Spleen (tissue), 11 donors: ENCODE measurements at regions not wholly inside any gene's neighbourhood (a gene's known extent, or its start where the extent isn't known, plus 50 kb on each side); places are given as distances from the start of the nearest gene placed in this dataset.
"Not testable (repeated sequence)": the region's sequence is repeated elsewhere in the genome, so short reads cannot be mapped to it uniquely, and the experiment has no call there.

Source experiments
- DNase-seq: peaks from one replicate; pipeline ENCODE4 v3.0.0-alpha.2; 2020
- H3K27ac ChIP-seq, 8 donors: fragments of 200-600 bp; sonication (generic) in 7 of 8; 1 replicate in 4 of 8; 2 replicates in 4 of 8; pipeline versions ENCODE4 v1.5.0 to v1.8.0; 2016 to 2021; ENCODE audit warnings: inconsistent platforms in 4 of 8, mild to moderate bottlenecking in 4 of 8, moderate library complexity in 1 of 8
- H3K27me3 ChIP-seq, 7 donors: fragments of 200-600 bp; sonication (generic) in 6 of 7; replicated peaks in 1 of 7; 1 replicate in 4 of 7; 2 replicates in 3 of 7; pipeline versions ENCODE4 v1.5.0 to v1.8.0; 2016 to 2021; ENCODE audit warnings: inconsistent platforms in 3 of 7, mild to moderate bottlenecking in 1 of 7
- H3K36me3 ChIP-seq, 6 donors: fragments of 200-600 bp; sonication (generic) in 5 of 6; 1 replicate in 4 of 6; 2 replicates in 2 of 6; pipeline versions ENCODE4 v1.5.0 to v1.8.0; 2016 to 2021; ENCODE audit warnings: inconsistent platforms in 2 of 6
- H3K4me1 ChIP-seq, 6 donors: fragments of 200-600 bp; sonication (generic) in 5 of 6; 1 replicate in 3 of 6; 2 replicates in 3 of 6; pipeline versions ENCODE4 v1.5.0 to v1.8.0; 2016 to 2021; ENCODE audit warnings: inconsistent platforms in 3 of 6
- H3K4me3 ChIP-seq, 8 donors: fragments of 200-600 bp; sonication (generic) in 7 of 8; 1 replicate in 4 of 8; 2 replicates in 4 of 8; pipeline versions ENCODE4 v1.5.0 to v1.8.0; 2016 to 2021; ENCODE audit warnings: inconsistent platforms in 4 of 8, mild to moderate bottlenecking in 4 of 8, moderate library complexity in 2 of 8
- H3K9me3 ChIP-seq, 8 donors: fragments of 200-600 bp; sonication (generic) in 7 of 8; 1 replicate in 4 of 8; 2 replicates in 4 of 8; pipeline versions ENCODE4 v1.5.0 to v1.8.0; 2016 to 2021; ENCODE audit warnings: inconsistent platforms in 4 of 8
- CTCF ChIP-seq, 11 experiments: fragments of 200-600 bp in 7 of 11; fragments of 450-650 bp in 4 of 11; sonication (generic) in 4 of 11; IDR thresholded peaks in 8 of 11; conservative IDR thresholded peaks in 3 of 11; 1 replicate in 7 of 11; 2 replicates in 4 of 11; pipeline versions ENCODE4 v1.4.0 to v1.8.0; 2016 to 2021; ENCODE audit warnings: antibody characterized with exemption in 11 of 11, inconsistent platforms in 4 of 11, mild to moderate bottlenecking in 1 of 11
- POLR2A ChIP-seq, 3 donors: fragments of 450-650 bp; IDR thresholded peaks; one replicate each; pipeline ENCODE4 v1.5.1; 2017; ENCODE audit warnings: antibody characterized with exemption in 3 of 3, mild to moderate bottlenecking in 1 of 3
- POLR2AphosphoS5 ChIP-seq, 3 donors: sonication (generic); formaldehyde crosslinking; IDR thresholded peaks; one replicate each; pipeline ENCODE4 v1.5.1; 2017; ENCODE audit warnings: antibody characterized with exemption in 3 of 3
- WGBS, 5 donors: extraction: QIAGEN DNeasy Blood & Tissue Kit in 3 of 5; methylation state at CpG; one replicate each; pipeline versions ENCODE4 v1.1.5 to v1.1.7; 2013 to 2018; 5-methylcytosine and 5-hydroxymethylcytosine counted together
- intact Hi-C: fragments of 100-400 bp; cut with DNase I; formaldehyde crosslinking; loops from one replicate; pipeline ENCODE4 v1.15.0; 2023; ENCODE audit warnings: low total_unique reads
- donor health status: healthy with polysubstance abuse.
- donor health status: DM: no; HTN: no; CAD: no; lungs with moderate emphysema.
- donor health status: DM: no; HTN: no; CAD: no.
- donor health status: Bipolar disorder and iron deficiency.
- donor health status: healthy.
- donor health status: DM: no; HTN: no; CAD: no.
- donor health status: DM: yes; HTN: yes; CAD: no.

- 77 to 86% (median 82%) methylated on average over 2 of the region's 2 CpGs for WGBS, 5 donors
- H3K36me3 ChIP-seq: no peaks in the 10 kb centered on the region
- intact Hi-C loops: no loop called here
- no peak for TF ChIP-seq POLR2AphosphoS5 (IDR thresholded peaks at IDR 0.05)
- TF ChIP-seq POLR2A (IDR thresholded peaks at IDR 0.05): no peak
- no peak for TF ChIP-seq CTCF (IDR thresholded peaks at IDR 0.05 in 8 of 11, conservative IDR thresholded peaks at IDR 0.05 in 3 of 11)
- H3K4me3 ChIP-seq: no peak overlapping the region
- DNase-seq: no peak
- no peaks in the 10 kb centered on the region for H3K27me3 ChIP-seq
- H3K27ac ChIP-seq: no peak overlapping the region
- H3K4me1 ChIP-seq: no peaks in the 10 kb centered on the region
- H3K9me3 ChIP-seq: no peaks in the 10 kb centered on the region
Observed at GRCh38 chr18:67771271-67771670, 254.8 kb upstream of the DSEL start.

GRCh38 chr18:67770520-67770919 lies 254.0 kb upstream of the DSEL start:
- Histone ChIP-seq H3K4me1 (no peaks in the 10 kb centered on the region), H3K27me3 (no peaks in the 10 kb centered on the region), H3K27ac (no peak overlapping the region), H3K36me3 (no peaks in the 10 kb centered on the region), H3K4me3 (no peak overlapping the region), H3K9me3 (no peaks in the 10 kb centered on the region)
- DNase-seq: no peak
- intact Hi-C loops: no loop called here
- TF ChIP-seq POLR2AphosphoS5 (IDR thresholded peaks at IDR 0.05) (no peak), POLR2A (IDR thresholded peaks at IDR 0.05) (no peak), CTCF (IDR thresholded peaks at IDR 0.05 in 8 of 11, conservative IDR thresholded peaks at IDR 0.05 in 3 of 11) (no peak)
- 43 to 57% (median 46%) methylated on average over 5 of the region's 5 CpGs for WGBS, 5 donors

GRCh38 chr18:67766930-67767329 lies 250.4 kb upstream of the DSEL start:
- Histone ChIP-seq H3K27me3 (no peaks in the 10 kb centered on the region), H3K36me3 (no peaks in the 10 kb centered on the region), H3K4me1 (no peaks in the 10 kb centered on the region), H3K27ac (no peak overlapping the region), H3K4me3 (no peak overlapping the region), H3K9me3 (no peaks in the 10 kb centered on the region)
- intact Hi-C loops: no loop called here
- TF ChIP-seq POLR2A (IDR thresholded peaks at IDR 0.05): no peak
- no peak for TF ChIP-seq CTCF (IDR thresholded peaks at IDR 0.05 in 8 of 11, conservative IDR thresholded peaks at IDR 0.05 in 3 of 11)
- no peak for TF ChIP-seq POLR2AphosphoS5 (IDR thresholded peaks at IDR 0.05)
- DNase-seq: no peak

- DNase-seq, intact Hi-C loops, H3K4me3 ChIP-seq, H3K4me1 ChIP-seq, H3K27ac ChIP-seq, H3K27me3 ChIP-seq, H3K36me3 ChIP-seq: not testable (repeated sequence)
- H3K9me3 ChIP-seq: peaks cover 0 to 11% (median 9%) of the 10 kb centered on the region in 8 donors
- 92 to 98% (median 96%) methylated on average over 1 of the region's 1 CpG for WGBS, 5 donors
Observed at GRCh38 chr18:67752211-67752610, 235.7 kb upstream of the DSEL start.

GRCh38 chr18:67742954-67743353 lies 226.4 kb upstream of the DSEL start:
- Histone ChIP-seq H3K36me3 (no peaks in the 10 kb centered on the region), H3K4me3 (no peak overlapping the region), H3K27ac (no peak overlapping the region), H3K9me3 (peaks cover 0 to 61% (median 35%) of the 10 kb centered on the region in 8 donors), H3K4me1 (no peaks in the 10 kb centered on the region), H3K27me3 (no peaks in the 10 kb centered on the region)
- intact Hi-C loops: no loop called here
- 68 to 89% (median 81%) methylated on average over 1 of the region's 1 CpG for WGBS, 5 donors
- no peak for TF ChIP-seq CTCF (IDR thresholded peaks at IDR 0.05 in 8 of 11, conservative IDR thresholded peaks at IDR 0.05 in 3 of 11)
- DNase-seq: no peak
